ENCODE measurements at regions not wholly inside any gene's neighbourhood (a gene's known extent, or its start where the extent isn't known, plus 50 kb on each side); places are given as distances from the start of the nearest gene placed in this dataset.
"Not testable (repeated sequence)": the region's sequence is repeated elsewhere in the genome, so short reads cannot be mapped to it uniquely, and the experiment has no call there.

- DNase-seq (ENCODE audit: low read depth), result no peak
Observed at GRCh38 chr5:19064094-19064493, 923.9 kb downstream of the CDH18 start.

DNA sequence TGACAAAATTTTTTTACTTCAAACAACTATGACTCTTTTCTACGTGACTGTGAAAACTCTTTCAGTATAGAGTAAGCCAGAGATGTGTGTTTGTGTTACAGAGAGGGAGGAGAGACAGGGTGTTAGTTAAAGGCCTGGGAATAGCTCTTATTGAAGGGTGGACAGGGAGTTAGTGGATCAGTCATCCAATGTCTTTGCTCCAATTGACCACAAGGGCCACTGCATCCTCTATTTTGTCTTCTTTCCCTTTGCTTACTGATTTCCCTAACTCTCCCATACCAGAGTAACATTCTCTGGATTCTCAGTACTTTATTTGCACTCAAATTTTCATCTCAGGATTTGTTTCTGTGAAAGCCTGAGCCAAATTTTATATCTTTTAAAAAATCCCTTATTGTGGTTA lies 920.3 kb downstream of the CDH18 start:
- no peak for DNase-seq (ENCODE audit: low read depth)

DNA sequence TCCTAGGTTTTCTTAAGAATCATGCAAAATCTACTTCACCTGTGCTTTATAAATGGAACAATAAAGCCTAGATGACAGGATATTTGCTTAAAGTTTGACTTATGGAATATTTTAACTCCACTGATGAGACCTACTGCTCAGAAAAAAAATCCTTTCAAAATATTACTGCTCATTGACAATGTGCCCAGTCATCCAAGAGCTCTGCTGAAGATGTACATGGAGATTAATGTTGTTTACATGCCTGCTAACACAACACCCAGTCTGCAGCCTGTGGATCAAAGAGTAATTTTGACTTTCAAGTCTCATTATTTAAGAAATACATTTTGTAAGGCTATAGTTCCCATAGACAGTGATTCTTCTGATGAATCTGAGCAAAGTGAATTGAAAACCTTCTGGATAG lies 889.6 kb downstream of the CDH18 start:
- no peak for DNase-seq (ENCODE audit: low read depth)

GRCh38 chr5:19099195-19099594 lies 888.8 kb downstream of the CDH18 start:
- DNase-seq (ENCODE audit: low read depth), result no peak

DNA sequence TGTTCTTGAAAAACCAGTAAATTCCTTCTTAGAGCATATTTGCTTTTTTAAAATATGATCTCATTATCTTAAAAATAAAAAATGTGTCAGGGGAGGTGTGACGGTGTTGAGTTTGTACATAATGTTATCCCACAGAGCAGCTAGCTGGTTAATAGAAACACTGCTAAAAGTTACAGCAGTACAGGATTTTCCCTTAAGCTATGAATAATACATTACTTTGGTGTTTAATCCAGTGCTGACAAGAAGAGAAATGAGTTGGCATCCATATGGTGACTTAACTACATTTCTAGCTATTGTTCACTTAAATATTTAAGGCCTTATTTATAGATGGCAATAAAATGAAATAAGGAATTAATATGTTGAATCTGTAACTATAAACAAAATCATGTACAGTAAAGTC lies 883.1 kb downstream of the CDH18 start:
- DNase-seq (ENCODE audit: low read depth), result no peak

DNA sequence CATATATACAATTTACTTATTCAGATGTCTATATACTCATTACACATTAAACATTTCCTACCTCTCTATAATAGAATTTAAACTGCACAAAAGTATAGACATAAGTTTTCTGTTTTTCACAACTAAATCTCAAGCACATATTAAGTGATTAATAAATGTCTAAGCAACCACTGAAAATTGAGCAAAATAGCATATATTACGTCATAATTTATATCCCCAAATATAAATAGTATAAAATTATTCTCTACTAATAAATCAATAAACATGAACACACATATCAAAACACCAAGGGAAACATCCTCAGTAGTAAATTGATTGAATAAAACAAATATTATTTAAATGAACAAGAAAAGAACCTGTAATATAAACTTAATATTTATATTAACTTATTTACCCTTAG lies 865.1 kb downstream of the CDH18 start:
- no peak for DNase-seq (ENCODE audit: low read depth)

DNA sequence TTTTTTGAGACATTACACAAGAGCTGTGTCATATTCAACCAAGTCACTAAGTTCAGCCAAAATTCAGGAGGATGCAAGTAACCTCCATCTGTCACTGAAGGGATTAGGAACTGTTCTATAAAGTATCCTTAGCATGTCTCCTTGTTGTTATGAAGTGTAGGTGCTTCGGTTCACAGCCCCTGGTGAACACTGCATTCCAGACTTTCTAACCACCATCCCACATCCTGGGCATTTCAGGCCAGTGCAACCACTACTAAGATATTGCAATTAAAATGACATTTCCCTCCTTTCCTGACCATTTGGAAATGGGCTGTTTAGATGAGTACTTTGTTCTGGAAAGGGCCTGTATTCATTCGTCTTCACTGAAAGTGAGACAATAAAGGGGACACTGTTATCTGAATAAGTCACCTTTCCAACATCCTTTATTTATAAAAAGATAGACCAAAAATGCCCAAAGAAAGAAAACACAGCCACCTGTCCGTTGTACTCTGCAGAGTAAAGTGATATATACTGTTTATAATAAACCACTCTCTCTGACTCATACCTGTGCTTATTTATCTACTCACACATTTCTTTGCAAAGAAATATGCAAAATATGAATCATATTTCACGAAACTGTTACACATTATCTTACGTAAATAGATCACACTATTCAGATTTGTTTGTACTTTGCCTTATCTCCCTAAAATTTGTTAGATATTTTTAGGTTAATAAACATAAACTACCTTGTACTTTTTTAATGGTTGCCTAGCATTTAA lies 861.9 kb downstream of the CDH18 start:
- no peak for DNase-seq (ENCODE audit: low read depth)

- no peak for DNase-seq (ENCODE audit: low read depth)
Observed at GRCh38 chr5:19140276-19140675, 847.7 kb downstream of the CDH18 start.

DNA sequence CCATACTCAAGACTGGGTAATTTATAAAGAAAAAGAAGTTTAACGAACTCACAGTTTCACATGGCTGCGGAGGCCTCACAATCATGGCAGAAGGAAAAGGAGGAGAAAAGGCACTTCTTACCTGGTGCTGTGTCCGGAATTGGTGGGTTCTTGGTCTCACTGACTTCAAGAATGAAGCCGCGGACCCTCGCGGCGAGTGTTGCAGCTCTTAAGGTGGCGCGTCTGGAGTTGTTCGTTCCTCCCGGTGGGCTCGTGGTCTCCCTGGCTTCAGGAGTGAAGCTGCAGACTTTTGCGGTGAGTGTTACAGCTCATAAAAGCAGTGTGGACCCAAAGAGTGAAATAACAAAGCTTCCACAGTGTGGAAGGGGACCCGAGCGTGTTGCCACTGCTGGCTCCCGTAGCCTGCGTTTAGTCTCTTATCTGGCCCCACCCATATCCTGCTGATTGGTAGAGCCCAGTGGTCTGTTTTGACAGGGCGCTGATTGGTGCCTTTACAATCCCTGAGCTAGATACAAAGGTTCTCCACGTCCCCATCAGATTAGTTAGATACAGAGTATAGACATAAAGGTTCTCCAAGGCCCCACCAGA lies 846.0 kb downstream of the CDH18 start:
- DNase-seq (ENCODE audit: low read depth), result not testable (repeated sequence)

DNA sequence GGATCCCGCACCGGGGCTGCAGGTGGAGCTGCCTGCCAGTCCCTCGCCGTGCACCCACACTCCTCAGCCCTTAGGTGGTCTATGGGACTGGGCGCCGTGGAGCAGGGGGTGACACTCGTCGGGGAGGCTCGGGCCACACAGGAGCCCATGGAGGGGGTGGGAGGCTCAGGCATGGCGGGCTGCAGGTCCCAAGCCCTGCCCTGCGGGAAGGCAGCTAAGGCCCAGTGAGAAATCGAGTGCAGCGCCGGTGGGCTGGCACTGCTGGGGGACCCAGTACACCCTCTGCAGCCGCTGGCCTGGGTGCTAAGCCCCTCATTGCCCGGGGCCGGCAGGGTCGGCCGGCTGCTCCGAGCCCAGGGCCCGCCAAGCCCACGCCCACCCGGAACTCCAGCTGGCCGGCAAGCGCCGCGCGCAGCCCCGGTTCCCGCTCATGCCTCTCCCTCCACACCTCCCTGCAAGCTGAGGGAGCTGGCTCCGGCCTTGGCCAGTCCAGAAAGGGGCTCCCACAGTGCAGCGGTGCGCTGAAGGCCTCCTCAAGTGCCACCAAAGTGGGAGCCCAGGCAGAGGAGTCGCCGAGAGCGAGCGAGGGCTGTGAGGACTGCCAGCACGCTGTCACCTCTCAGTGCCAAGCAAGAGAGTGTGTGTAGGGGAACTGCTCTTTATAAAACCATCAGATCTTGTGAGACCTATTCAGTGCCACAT lies 845.1 kb downstream of the CDH18 start:
- DNase-seq (ENCODE audit: low read depth), result not testable (repeated sequence)

DNA sequence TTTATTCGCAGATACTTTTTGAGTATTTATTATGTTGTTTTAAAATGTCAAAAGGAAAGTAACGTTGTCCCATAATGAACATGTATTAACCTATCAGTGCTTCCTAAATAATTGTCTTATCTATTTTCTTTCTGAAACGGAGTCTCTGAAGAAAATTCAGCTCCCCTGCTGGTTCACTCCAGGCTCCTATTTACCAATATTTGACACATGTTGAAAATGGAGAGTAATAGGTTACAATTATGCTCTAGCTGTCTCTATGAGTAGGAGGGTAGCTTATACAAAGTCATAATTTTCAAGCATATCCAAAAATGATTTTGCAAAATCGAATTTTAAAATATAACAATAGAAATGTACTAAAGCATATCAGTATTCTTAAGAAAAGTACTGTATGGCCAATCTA lies 844.1 kb downstream of the CDH18 start:
- DNase-seq (ENCODE audit: low read depth), result no peak

DNA sequence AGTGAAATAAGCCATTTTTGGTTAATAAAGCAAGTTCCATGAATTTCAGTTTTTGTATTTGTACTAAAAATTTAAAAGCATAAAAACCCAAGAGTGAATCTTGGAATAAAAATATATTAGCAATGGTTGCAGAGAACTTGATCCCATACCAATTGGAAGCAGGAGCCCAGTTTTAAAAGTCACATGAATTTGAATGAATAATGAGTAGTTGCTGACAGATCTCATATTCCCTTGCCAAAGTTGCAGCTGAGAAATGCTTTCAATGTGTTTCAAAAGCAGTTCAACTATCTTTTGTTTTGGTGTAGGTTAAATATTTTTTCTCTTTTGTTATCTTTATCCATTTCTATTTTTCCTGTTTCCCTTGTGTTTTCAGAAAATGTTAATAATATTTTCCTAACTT lies 818.6 kb downstream of the CDH18 start:
- DNase-seq (ENCODE audit: low read depth), result no peak

DNA sequence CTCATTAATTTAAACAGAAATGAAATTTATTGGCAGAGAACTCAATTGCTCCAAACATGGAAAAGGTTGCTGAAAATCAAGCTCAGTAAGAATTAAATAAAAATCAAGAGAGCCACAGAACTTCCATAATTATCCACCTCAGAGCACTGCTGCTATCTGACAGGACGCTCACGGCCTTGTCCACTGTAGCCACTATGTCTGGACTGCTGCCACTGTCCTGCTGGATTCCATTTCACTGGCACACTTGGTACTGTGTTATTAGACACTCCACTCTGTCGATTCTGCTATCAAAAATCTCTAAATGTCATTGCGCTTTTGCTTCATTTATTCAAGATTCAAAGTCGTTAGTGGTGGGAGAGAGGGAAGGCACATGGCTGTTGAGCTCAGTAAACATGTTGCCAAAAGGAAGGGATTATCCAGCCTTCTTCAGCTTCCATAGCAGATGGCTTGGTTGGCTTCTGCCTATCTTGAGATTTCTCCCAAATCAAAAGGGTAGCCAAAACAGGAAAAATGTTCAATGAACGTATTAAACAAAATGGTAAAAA lies 815.0 kb downstream of the CDH18 start:
- no peak for DNase-seq (ENCODE audit: low read depth)

DNA sequence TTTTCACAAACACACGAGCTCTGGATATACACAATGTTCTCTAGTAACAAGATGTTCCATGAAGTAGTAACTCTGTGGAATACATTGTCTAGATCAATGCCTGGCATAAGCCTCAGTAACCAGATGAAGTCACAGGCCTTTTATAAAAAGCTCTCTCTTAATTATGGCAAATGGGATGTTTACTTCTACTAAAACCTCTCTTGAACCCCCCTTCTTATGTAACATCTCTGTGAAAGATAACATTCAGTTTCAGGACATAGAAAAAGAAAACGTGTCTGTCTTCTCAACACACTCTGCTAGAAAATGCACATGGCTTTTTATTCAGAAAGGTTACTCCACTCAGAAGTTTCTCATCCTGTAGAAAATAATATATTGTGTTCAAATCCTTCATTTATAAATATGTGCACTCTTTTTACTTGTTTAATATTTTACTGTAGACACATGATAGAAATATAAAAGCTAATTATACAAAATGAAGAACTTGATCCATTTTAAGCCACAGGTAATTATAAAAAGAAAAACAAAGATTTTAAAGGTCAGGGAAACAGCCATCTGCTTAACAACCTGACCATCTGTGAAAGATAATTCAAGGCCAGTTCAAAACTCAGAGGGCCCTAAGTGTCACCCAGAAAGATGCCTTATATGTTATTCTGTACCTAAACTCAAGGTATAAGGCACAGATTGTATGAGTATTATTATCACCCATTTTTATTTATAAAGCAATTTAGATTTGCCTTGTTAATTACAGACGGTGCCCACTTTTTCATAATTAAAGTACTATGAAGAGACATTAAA lies 812.0 kb downstream of the CDH18 start:
- no peak for DNase-seq (ENCODE audit: low read depth)

- no peak for DNase-seq (ENCODE audit: low read depth)
Observed at GRCh38 chr5:19179571-19179970, 808.4 kb downstream of the CDH18 start.

- DNase-seq (ENCODE audit: low read depth), result no peak
Observed at GRCh38 chr5:19189176-19189575, 798.8 kb downstream of the CDH18 start.

GRCh38 chr5:19193631-19194030 lies 794.4 kb downstream of the CDH18 start:
- DNase-seq (ENCODE audit: low read depth), result no peak

GRCh38 chr5:19196631-19197030 lies 791.4 kb downstream of the CDH18 start:
- DNase-seq (ENCODE audit: low read depth), result no peak

DNA sequence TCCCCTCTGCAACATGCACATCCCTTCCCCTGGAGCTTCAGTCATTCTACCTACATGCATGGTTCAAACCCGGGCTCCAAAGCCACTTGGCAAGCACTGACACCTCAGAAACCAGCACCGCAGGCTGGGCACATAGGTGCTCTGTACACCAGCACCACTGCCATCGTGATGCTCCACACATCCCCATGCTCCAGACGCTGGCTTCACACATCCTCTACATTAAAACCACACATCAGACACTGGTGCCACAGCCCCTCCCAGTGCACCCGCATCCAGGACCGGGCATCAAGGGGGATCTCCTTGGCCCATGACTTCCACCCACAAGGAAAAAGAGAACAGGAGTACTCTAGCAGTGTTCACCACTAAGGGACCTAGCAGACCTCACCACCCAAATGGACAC lies 787.7 kb downstream of the CDH18 start:
- DNase-seq (ENCODE audit: low read depth), result no peak

- DNase-seq (ENCODE audit: low read depth), result no peak
Observed at GRCh38 chr5:19208397-19208796, 779.6 kb downstream of the CDH18 start.

- DNase-seq (ENCODE audit: low read depth), result no peak
Observed at GRCh38 chr5:19210886-19211285, 777.1 kb downstream of the CDH18 start.

DNA sequence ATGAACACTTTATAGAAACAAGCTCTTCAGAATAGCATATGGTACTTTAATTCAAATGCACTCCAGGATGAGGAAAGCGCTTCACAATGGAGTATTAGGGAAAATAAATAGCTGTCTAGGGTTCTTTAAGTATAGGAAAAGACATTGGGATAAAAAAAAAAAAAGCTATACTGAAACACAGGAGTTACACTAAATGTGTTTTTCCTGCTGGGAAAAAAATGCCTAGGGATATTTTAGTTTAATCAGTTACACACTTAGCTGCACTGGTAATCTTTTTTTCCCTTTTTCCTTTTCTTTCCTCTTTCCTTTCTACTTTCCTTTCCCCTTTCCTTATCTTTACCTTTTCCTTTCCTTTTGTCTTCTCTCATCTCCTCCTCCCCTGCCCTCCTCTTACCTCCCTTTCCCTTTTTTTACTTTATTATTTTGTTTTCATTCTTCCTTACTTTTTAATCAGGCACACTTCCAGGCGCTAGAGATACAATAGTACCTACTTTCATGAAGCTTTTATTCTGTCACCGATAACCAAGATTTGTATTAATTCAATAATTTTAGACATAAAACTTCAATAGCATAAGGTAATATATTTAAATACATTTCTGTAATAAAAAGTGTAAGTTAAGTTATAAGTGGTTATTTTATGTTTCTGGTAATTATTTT lies 758.7 kb downstream of the CDH18 start:
- no peak for DNase-seq (ENCODE audit: low read depth)
